Central memory CD8-positive, alpha-beta T cell (primary cell): ENCODE measurements at regions not wholly inside any gene's neighbourhood (a gene's known extent, or its start where the extent isn't known, plus 50 kb on each side); places are given as distances from the start of the nearest gene placed in this dataset.
"Not testable (repeated sequence)": the region's sequence is repeated elsewhere in the genome, so short reads cannot be mapped to it uniquely, and the experiment has no call there.

Experiments used
- ATAC-seq: fragments of 150-1000 bp; cut with Tn5 transposase; replicated peaks from 2 replicates; pipeline ENCODE4 v1.10.0; 2022; ENCODE audit warnings: mild to moderate bottlenecking, moderate FRiP score, moderate number of reproducible peaks; ENCODE audit not compliant: poor library complexity, severe bottlenecking; ENCODE audit errors: extremely low read depth
- DNase-seq, 2 donors: peaks; one replicate each; pipeline ENCODE4 v3.0.0; 2021; ENCODE audit warnings: low spot score in 2 of 2
- H3K27ac Mint-ChIP-seq: one replicate; pipeline ENCODE4 v1.8.0; 2022; ENCODE audit warnings: low read depth, mild to moderate bottlenecking, moderate library complexity, mixed read lengths
- H3K27me3 Mint-ChIP-seq: one replicate; pipeline ENCODE4 v1.8.0; 2022; ENCODE audit warnings: mixed read lengths
- H3K36me3 Mint-ChIP-seq: one replicate; pipeline ENCODE4 v1.8.0; 2022; ENCODE audit warnings: mild to moderate bottlenecking, moderate library complexity, mixed read lengths; ENCODE audit not compliant: insufficient read depth
- H3K4me1 Mint-ChIP-seq: one replicate; pipeline ENCODE4 v1.8.0; 2022; ENCODE audit warnings: mixed read lengths
- H3K4me3 Mint-ChIP-seq: one replicate; pipeline ENCODE4 v1.8.0; 2022; ENCODE audit warnings: mild to moderate bottlenecking, moderate library complexity, mixed read lengths
- H3K9me3 Mint-ChIP-seq: one replicate; pipeline ENCODE4 v1.8.0; 2022; ENCODE audit warnings: mixed read lengths

DNA sequence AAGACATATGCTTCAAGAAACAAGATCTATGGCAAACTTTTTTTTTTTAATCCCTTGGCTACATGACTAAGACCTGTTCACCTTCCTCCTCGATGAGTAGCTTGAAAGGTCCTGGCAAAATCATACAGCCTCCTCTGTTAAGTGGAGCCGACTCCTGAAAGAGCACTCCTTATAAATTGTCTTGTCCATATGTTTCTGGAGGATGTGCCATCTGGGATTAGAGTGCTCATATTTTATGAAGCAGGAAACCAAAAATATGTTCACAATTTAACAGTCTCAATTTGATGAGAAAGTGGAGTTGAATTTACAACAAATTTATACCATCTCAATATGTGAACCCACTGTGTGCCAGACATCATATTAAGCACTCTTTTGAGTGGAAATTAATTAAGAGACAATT is 912.1 kb upstream of the FAT3 start:
- ATAC-seq: no peak
- no peak for DNase-seq
- Mint-ChIP-seq H3K4me3 (no peak overlapping the region), H3K27me3 (no peaks in the 10 kb centered on the region), H3K27ac (no peak overlapping the region), H3K36me3 (no peaks in the 10 kb centered on the region), H3K4me1 (no peaks in the 10 kb centered on the region), H3K9me3 (peaks cover 5% of the 10 kb centered on the region)

DNA sequence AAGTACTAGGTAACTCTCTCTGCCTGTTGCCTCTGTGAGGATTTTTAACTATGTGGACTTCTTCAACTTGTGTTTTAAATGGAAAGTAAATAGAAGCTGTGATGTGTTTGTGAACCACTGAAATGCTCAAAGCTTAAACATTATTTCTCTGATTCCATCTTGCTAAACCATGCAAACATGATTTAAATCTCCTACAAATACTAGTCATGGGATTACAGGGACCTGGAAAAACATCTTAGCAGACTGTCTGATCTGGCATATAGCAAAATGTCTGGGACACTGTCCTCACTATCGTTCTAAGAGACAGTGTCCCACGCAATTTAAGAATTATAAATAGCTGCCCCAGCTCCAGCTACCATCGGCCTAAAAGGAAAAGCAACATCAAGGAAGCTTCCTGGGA is 914.5 kb upstream of the FAT3 start:
- Mint-ChIP-seq H3K9me3 (peaks cover 11% of the 10 kb centered on the region), H3K4me3 (no peak overlapping the region), H3K4me1 (no peaks in the 10 kb centered on the region), H3K27me3 (no peaks in the 10 kb centered on the region), H3K36me3 (no peaks in the 10 kb centered on the region), H3K27ac (no peak overlapping the region)
- DNase-seq (no peak), ATAC-seq (no peak)

DNA sequence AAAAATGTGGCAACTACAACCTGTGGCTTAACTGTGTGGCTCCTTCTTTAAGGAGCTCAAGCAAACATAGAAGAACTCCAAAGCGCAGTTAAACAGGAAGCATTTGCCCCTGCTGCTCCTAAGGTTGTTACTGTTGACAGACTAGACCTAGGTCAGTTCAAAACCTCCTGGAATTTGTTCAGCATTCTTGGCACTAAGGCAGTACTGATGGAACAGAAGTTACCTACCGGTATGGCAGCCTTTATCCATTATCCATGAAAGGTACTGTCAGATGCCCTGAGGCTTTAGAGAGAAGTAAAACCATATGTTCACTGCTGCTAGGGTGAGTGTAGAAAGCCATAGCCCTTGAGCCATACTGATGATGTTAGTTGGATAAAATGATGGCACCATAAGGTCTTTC is 916.5 kb upstream of the FAT3 start:
- Mint-ChIP-seq H3K4me1 (no peaks in the 10 kb centered on the region), H3K36me3 (no peaks in the 10 kb centered on the region), H3K27me3 (no peaks in the 10 kb centered on the region), H3K27ac (no peak overlapping the region), H3K4me3 (no peak overlapping the region), H3K9me3 (peaks cover 11% of the 10 kb centered on the region)
- ATAC-seq (no peak), DNase-seq (no peak)

DNA sequence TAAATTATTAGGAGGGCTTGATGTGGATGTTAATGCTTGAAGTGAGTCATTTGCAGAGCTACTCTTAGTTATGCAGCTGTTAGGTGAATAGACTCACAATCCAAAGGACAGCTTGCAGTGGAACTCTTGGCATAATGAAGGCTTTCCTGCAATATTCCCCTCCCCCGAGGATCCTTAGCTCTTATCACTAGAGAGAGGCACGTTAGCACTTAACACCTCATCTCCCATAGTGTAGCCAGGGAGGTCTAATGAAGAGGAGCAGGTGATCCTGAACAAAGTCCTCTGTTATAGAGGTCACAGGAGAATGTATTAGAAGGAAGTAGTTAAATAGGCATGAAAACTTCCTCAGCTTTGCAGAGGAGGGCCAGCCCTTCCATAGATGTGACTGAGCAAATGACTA is 919.2 kb upstream of the FAT3 start:
- ATAC-seq: no peak
- Mint-ChIP-seq H3K27me3 (no peaks in the 10 kb centered on the region), H3K4me3 (no peak overlapping the region), H3K36me3 (no peaks in the 10 kb centered on the region), H3K4me1 (no peaks in the 10 kb centered on the region), H3K9me3 (peaks cover 20% of the 10 kb centered on the region), H3K27ac (no peak overlapping the region)
- DNase-seq: no peak

DNA sequence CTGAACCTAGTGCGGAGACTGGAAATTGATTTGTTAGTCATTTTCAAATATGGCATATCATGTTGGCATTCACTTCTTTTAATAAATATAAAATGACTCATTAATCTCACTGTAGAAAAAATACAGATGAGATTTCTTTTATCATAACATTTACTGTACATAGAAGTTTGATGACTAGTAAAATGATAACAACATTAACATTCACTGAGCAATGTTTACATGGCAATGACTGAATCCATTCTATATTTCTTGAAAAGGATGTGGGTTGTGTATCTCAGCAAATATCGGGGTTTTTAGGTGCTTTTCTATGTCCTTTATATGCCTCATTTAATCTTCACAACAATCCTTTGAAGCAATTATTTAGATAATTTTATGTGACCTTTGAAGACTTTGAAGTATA is 920.9 kb upstream of the FAT3 start:
- H3K9me3 Mint-ChIP-seq: peaks cover 17% of the 10 kb centered on the region
- H3K4me3 Mint-ChIP-seq: no peak overlapping the region
- no peak for ATAC-seq
- DNase-seq: no peak
- no peaks in the 10 kb centered on the region for H3K4me1 Mint-ChIP-seq
- no peaks in the 10 kb centered on the region for H3K27me3 Mint-ChIP-seq
- no peaks in the 10 kb centered on the region for H3K36me3 Mint-ChIP-seq
- no peak overlapping the region for H3K27ac Mint-ChIP-seq

DNA sequence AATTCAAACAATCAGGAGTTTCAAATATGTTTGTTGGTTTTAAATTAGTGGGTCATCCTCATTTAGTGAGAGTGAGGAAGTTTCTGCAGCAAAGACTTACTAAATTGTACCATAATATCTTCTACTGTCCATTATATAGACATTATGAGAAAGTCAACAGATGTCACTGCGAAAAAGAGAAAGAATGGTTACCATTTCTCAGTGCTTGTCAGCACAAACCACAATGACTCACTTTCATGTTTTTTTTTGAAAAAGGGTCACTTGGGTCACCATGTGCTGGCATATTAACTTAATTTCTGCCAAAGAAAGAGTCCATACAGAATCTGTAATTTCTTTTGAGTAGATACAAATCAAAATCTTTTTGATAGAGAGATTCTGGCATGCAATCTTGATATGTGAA is 924.6 kb upstream of the FAT3 start:
- Mint-ChIP-seq H3K36me3 (no peaks in the 10 kb centered on the region), H3K27me3 (no peaks in the 10 kb centered on the region), H3K9me3 (peaks cover 16% of the 10 kb centered on the region), H3K4me1 (no peaks in the 10 kb centered on the region), H3K27ac (no peak overlapping the region), H3K4me3 (no peak overlapping the region)
- DNase-seq (no peak), ATAC-seq (no peak)

DNA sequence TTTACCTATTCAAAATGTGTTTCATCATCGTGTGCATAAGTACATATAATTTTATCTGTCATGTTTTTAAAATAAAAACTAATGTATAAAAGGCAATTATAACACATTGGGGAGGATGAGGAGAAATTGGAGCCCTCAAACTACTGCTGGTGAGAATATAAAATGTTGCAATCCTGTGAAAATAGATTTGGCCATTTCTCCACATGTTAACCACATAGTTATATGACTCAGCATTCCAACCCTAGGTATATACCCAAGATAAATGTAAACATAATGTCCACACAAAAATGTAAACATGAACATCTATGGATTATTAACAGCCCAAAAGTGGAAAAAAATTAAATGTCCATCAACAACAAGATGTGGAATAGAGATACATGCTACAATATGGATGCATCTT is 928.0 kb upstream of the FAT3 start:
- H3K4me1 Mint-ChIP-seq: no peaks in the 10 kb centered on the region
- ATAC-seq (no peak), DNase-seq (no peak)
- H3K27ac Mint-ChIP-seq: no peak overlapping the region
- H3K9me3 Mint-ChIP-seq: peaks cover 16% of the 10 kb centered on the region
- H3K4me3 Mint-ChIP-seq: no peak overlapping the region
- H3K27me3 Mint-ChIP-seq: no peaks in the 10 kb centered on the region
- H3K36me3 Mint-ChIP-seq: no peaks in the 10 kb centered on the region

DNA sequence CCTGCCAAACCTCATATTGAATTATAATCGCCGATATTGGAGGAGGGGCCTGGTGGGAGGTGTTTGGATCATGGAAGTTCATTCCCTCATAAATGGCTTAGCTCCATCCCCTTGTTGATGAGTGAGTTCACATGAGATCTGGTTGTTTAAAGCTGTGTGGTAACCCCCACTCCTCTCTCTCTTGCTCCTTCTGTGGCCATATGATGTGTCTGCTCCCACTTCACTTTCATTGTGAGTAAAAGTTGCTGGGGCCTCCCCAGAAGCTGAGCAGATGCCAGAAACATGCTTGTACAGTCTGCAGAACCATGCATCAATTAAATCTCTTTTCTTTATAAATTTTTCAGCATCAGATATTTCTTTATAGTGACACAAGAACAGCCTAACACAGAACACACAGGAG is 929.0 kb upstream of the FAT3 start:
- DNase-seq: no peak
- no peak for ATAC-seq
- Mint-ChIP-seq H3K36me3 (no peaks in the 10 kb centered on the region), H3K9me3 (peaks cover 15% of the 10 kb centered on the region), H3K4me3 (no peak overlapping the region), H3K27me3 (no peaks in the 10 kb centered on the region), H3K4me1 (no peaks in the 10 kb centered on the region), H3K27ac (no peak overlapping the region)

DNA sequence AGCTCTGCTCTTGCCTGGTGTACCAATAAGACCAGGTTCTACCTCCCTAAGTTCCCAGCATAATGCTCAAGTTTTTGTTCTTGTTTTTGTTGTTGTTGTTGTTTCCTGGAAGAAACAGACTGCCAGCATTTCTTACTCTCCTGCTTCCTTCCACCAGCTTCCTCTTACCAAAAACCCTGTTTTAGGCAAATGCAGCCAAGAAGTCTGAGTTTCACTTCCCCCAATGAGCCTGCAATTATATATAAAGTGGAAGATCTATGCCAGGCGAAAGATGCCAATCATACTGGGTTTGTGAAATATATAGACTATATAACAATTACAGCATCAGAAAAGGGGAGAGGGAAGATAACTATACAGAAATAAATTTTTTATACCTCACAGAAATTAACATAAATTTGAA is 931.5 kb upstream of the FAT3 start:
- DNase-seq (no peak), ATAC-seq (no peak)
- no peak overlapping the region for H3K27ac Mint-ChIP-seq
- no peak overlapping the region for H3K4me3 Mint-ChIP-seq
- H3K9me3 Mint-ChIP-seq: peaks cover 5% of the 10 kb centered on the region
- no peaks in the 10 kb centered on the region for H3K4me1 Mint-ChIP-seq
- no peaks in the 10 kb centered on the region for H3K36me3 Mint-ChIP-seq
- no peaks in the 10 kb centered on the region for H3K27me3 Mint-ChIP-seq

DNA sequence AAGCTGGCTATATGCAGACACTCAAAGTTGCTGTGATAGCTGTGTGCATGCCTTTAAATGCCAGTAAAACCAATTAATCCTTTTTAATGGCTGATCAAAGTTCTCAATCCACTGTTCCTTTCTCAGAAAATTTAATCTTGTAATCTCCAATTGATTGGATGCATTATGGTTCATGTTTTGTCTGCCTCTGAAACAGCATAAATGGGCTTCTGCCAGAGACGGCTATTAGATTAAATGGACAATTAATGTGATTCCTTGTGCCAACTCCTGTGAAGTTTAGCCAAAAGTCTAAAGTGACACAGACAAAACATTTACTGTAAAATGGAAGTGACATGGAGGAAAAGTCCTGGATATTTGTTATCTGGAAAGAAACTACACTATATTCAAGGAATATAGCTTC is 952.5 kb upstream of the FAT3 start:
- Mint-ChIP-seq H3K4me3 (no peak overlapping the region), H3K27me3 (no peaks in the 10 kb centered on the region), H3K9me3 (peaks cover 6% of the 10 kb centered on the region), H3K36me3 (no peaks in the 10 kb centered on the region), H3K27ac (no peak overlapping the region), H3K4me1 (no peaks in the 10 kb centered on the region)
- DNase-seq (no peak), ATAC-seq (no peak)

DNA sequence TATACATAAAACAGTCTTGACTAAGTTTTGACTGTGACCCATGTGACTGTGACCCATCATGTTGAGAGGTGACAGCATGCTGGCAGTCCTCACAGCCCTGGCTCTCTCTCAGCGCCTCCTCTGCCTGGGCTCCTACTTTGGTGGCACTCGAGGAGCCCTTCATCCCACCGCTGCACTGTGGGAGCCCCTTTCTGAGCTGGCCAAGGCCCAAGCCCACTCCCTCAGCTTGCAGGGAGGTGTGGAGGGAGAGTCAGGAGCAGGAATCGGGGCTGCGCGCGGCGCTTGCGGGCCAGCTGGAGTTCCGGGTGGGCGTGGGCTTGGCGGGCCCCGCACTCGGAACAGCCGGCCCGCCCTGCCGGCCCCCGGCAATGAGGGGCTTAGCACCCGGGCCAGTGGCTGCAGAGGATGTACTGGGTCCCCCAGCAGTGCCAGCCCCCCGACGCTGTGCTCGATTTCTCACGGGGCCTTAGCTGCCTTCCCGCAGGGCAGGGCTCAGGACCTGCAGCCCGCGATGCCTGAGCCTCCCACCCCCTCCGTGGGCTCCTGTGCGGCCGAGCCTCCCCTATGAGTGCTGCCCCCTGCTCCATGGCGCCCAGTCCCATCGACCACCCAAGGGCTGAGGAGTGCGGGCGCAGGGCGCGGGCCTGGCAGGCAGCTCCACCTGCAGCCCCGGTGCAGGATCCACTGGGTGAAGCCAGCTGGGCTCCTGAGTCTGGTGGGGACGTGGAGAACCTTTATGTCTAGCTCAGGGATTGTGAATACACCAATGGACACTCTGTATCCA is 955.9 kb upstream of the FAT3 start:
- not testable (repeated sequence) for DNase-seq, H3K4me3 Mint-ChIP-seq, H3K27ac Mint-ChIP-seq, ATAC-seq, H3K27me3 Mint-ChIP-seq, H3K4me1 Mint-ChIP-seq, H3K36me3 Mint-ChIP-seq, H3K9me3 Mint-ChIP-seq

DNA sequence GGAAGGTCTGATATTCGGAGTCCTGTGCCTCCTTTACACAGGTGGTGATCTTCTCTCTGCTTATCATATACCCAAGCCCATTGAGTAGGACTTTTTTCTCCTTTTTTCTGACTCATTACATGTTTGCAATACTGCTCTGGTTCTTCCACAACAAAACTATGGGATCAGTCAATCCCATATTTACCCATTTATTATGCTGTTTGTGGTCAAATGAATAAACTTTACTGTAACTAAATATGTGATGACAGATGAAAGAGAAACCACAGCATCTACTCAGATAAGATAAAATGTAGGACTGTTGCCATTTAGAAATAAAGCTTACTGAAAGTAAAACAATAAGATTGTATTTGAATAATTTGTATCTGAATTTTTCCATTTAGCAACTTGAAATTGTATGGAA is 958.7 kb upstream of the FAT3 start:
- H3K9me3 Mint-ChIP-seq: peaks cover 10% of the 10 kb centered on the region
- H3K4me1 Mint-ChIP-seq: no peaks in the 10 kb centered on the region
- DNase-seq: no peak
- H3K36me3 Mint-ChIP-seq: no peaks in the 10 kb centered on the region
- no peak overlapping the region for H3K4me3 Mint-ChIP-seq
- no peak overlapping the region for H3K27ac Mint-ChIP-seq
- no peaks in the 10 kb centered on the region for H3K27me3 Mint-ChIP-seq
- ATAC-seq: no peak

DNA sequence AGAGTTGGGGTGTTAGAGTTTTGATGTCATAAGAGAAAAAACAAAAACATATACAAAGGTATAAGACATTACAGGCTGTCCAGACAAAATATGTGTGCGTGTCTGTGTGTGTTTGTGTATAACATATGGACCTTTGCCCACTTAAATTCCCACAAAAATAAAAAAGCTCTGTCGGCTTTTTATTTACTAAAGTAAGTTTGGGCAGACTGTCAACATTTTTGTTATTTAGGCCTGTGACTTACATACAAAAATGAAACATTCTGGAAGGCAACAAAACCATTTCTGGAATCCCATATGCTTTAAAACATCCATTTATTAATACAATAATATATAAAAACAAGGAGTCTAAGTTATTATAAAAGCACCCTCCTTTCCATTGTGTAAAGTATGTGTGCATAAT is 960.1 kb upstream of the FAT3 start:
- ATAC-seq: no peak
- H3K27me3 Mint-ChIP-seq: no peaks in the 10 kb centered on the region
- no peak for DNase-seq
- no peak overlapping the region for H3K27ac Mint-ChIP-seq
- no peak overlapping the region for H3K4me3 Mint-ChIP-seq
- H3K36me3 Mint-ChIP-seq: no peaks in the 10 kb centered on the region
- H3K4me1 Mint-ChIP-seq: no peaks in the 10 kb centered on the region
- H3K9me3 Mint-ChIP-seq: peaks cover 11% of the 10 kb centered on the region
